ENCODE measurements at regions not wholly inside any gene's neighbourhood (a gene's known extent, or its start where the extent isn't known, plus 50 kb on each side); places are given as distances from the start of the nearest gene placed in this dataset.
"Not testable (repeated sequence)": the region's sequence is repeated elsewhere in the genome, so short reads cannot be mapped to it uniquely, and the experiment has no call there.

- no peaks in the 10 kb centered on the region for H3K4me1 ChIP-seq (ENCODE audit: control insufficient read depth in 2 of 2, insufficient read depth in 2 of 2, low read length in 2 of 2)
- ChIA-PET POLR2A (no interaction called here), CTCF (no interaction called here)
- Mint-ChIP-seq H3K27ac (no peak overlapping the region), H3K4me1 (no peaks in the 10 kb centered on the region), H3K4me3 (no peak overlapping the region), H3K36me3 (no peaks in the 10 kb centered on the region), H3K9me3 (no peaks in the 10 kb centered on the region), H3K27me3 (peaks cover 0 to 7% (median 3%) of the 10 kb centered on the region in 5 donors)
- H3K9me3 ChIP-seq (ENCODE audit: control insufficient read depth in 2 of 3, low read length in 3 of 3) = no peaks in the 10 kb centered on the region
- no peaks in the 10 kb centered on the region for H3K27me3 ChIP-seq (ENCODE audit: control insufficient read depth in 2 of 2, insufficient read depth in 2 of 2, low read length in 2 of 2)
- no peak overlapping the region for H3K27ac ChIP-seq (ENCODE audit: low read depth, low read length)
- intact Hi-C loops (cut with micrococcal nuclease) = no loop called here
- DNase-seq = no peak
- no peaks in the 10 kb centered on the region for H3K36me3 ChIP-seq (ENCODE audit: control insufficient read depth in 2 of 3, insufficient read depth in 3 of 3, low read length in 3 of 3)
- ATAC-seq = no peak
- H3K4me3 ChIP-seq (ENCODE audit: low read length) = no peak overlapping the region
Measured at GRCh38 chr13:72562686-72563085, 164.7 kb downstream of the MZT1 start.

GRCh38 chr13:72561791-72562190, 165.6 kb downstream of the MZT1 start:
- CTCF ChIA-PET = no interaction called here
- H3K4me1 Mint-ChIP-seq = no peaks in the 10 kb centered on the region
- no peak for ATAC-seq
- H3K27me3 Mint-ChIP-seq = no peaks in the 10 kb centered on the region
- H3K36me3 Mint-ChIP-seq = no peaks in the 10 kb centered on the region
- POLR2A ChIA-PET = no interaction called here
- H3K4me3 Mint-ChIP-seq = no peak overlapping the region
- no peak overlapping the region for H3K27ac Mint-ChIP-seq
- no peak overlapping the region for H3K27ac ChIP-seq (ENCODE audit: low read depth, low read length)
- H3K9me3 ChIP-seq (ENCODE audit: control insufficient read depth in 2 of 3, low read length in 3 of 3) = no peaks in the 10 kb centered on the region
- no peaks in the 10 kb centered on the region for H3K36me3 ChIP-seq (ENCODE audit: control insufficient read depth in 2 of 3, insufficient read depth in 3 of 3, low read length in 3 of 3)
- intact Hi-C loops (cut with micrococcal nuclease) = no loop called here
- no peak for DNase-seq
- no peaks in the 10 kb centered on the region for H3K9me3 Mint-ChIP-seq
- H3K27me3 ChIP-seq (ENCODE audit: control insufficient read depth in 2 of 2, insufficient read depth in 2 of 2, low read length in 2 of 2) = no peaks in the 10 kb centered on the region
- no peak overlapping the region for H3K4me3 ChIP-seq (ENCODE audit: low read length)
- no peaks in the 10 kb centered on the region for H3K4me1 ChIP-seq (ENCODE audit: control insufficient read depth in 2 of 2, insufficient read depth in 2 of 2, low read length in 2 of 2)

GRCh38 chr13:72559716-72560115, 167.7 kb downstream of the MZT1 start:
- Mint-ChIP-seq H3K4me3 (no peak overlapping the region), H3K9me3 (no peaks in the 10 kb centered on the region), H3K27me3 (no peaks in the 10 kb centered on the region), H3K4me1 (no peaks in the 10 kb centered on the region), H3K27ac (no peak overlapping the region), H3K36me3 (no peaks in the 10 kb centered on the region)
- DNase-seq = no peak
- ATAC-seq = no peak
- CTCF ChIA-PET = interaction anchor here (0.6 kb wide), 1 partner anchor 106 kb away, joined by 4 read pairs; no protein-coding TSS in a partner anchor
- Histone ChIP-seq H3K4me3 (ENCODE audit: low read length) (no peak overlapping the region), H3K9me3 (ENCODE audit: control insufficient read depth in 2 of 3, low read length in 3 of 3) (no peaks in the 10 kb centered on the region), H3K27me3 (ENCODE audit: control insufficient read depth in 2 of 2, insufficient read depth in 2 of 2, low read length in 2 of 2) (no peaks in the 10 kb centered on the region), H3K27ac (ENCODE audit: low read depth, low read length) (no peak overlapping the region), H3K4me1 (ENCODE audit: control insufficient read depth in 2 of 2, insufficient read depth in 2 of 2, low read length in 2 of 2) (no peaks in the 10 kb centered on the region), H3K36me3 (ENCODE audit: control insufficient read depth in 2 of 3, insufficient read depth in 3 of 3, low read length in 3 of 3) (no peaks in the 10 kb centered on the region)
- intact Hi-C loops (cut with micrococcal nuclease) = no loop called here
- POLR2A ChIA-PET = no interaction called here

GRCh38 chr13:72556945-72557344, 170.5 kb downstream of the MZT1 start:
- no peak overlapping the region for H3K4me3 Mint-ChIP-seq
- H3K4me1 Mint-ChIP-seq = no peaks in the 10 kb centered on the region
- ChIA-PET CTCF (no interaction called here), POLR2A (no interaction called here)
- peaks cover 0 to 9% (median 3%) of the 10 kb centered on the region in 5 donors for H3K27me3 Mint-ChIP-seq
- DNase-seq (no peak), ATAC-seq (no peak)
- Histone ChIP-seq H3K9me3 (ENCODE audit: control insufficient read depth in 2 of 3, low read length in 3 of 3) (no peaks in the 10 kb centered on the region), H3K4me3 (ENCODE audit: low read length) (no peak overlapping the region), H3K36me3 (ENCODE audit: control insufficient read depth in 2 of 3, insufficient read depth in 3 of 3, low read length in 3 of 3) (no peaks in the 10 kb centered on the region), H3K27ac (ENCODE audit: low read depth, low read length) (no peak overlapping the region), H3K27me3 (ENCODE audit: control insufficient read depth in 2 of 2, insufficient read depth in 2 of 2, low read length in 2 of 2) (no peaks in the 10 kb centered on the region), H3K4me1 (ENCODE audit: control insufficient read depth in 2 of 2, insufficient read depth in 2 of 2, low read length in 2 of 2) (no peaks in the 10 kb centered on the region)
- intact Hi-C loops (cut with micrococcal nuclease) = no loop called here
- H3K36me3 Mint-ChIP-seq = no peaks in the 10 kb centered on the region
- H3K27ac Mint-ChIP-seq = no peak overlapping the region
- H3K9me3 Mint-ChIP-seq = no peaks in the 10 kb centered on the region

- H3K4me3 Mint-ChIP-seq = no peak overlapping the region
- Histone ChIP-seq H3K4me1 (ENCODE audit: control insufficient read depth in 2 of 2, insufficient read depth in 2 of 2, low read length in 2 of 2) (no peaks in the 10 kb centered on the region), H3K9me3 (ENCODE audit: control insufficient read depth in 2 of 3, low read length in 3 of 3) (no peaks in the 10 kb centered on the region), H3K36me3 (ENCODE audit: control insufficient read depth in 2 of 3, insufficient read depth in 3 of 3, low read length in 3 of 3) (no peaks in the 10 kb centered on the region), H3K27me3 (ENCODE audit: control insufficient read depth in 2 of 2, insufficient read depth in 2 of 2, low read length in 2 of 2) (no peaks in the 10 kb centered on the region), H3K27ac (ENCODE audit: low read depth, low read length) (no peak overlapping the region), H3K4me3 (ENCODE audit: low read length) (no peak overlapping the region)
- H3K4me1 Mint-ChIP-seq = no peaks in the 10 kb centered on the region
- no peaks in the 10 kb centered on the region for H3K36me3 Mint-ChIP-seq
- intact Hi-C loops (cut with micrococcal nuclease) = no loop called here
- peaks cover 0 to 10% (median 9%) of the 10 kb centered on the region in 5 donors for H3K27me3 Mint-ChIP-seq
- CTCF ChIA-PET = no interaction called here
- ATAC-seq (no peak), DNase-seq (no peak)
- H3K9me3 Mint-ChIP-seq = no peaks in the 10 kb centered on the region
- H3K27ac Mint-ChIP-seq = no peak overlapping the region
- POLR2A ChIA-PET = no interaction called here
Measured at GRCh38 chr13:72555601-72556000, 171.8 kb downstream of the MZT1 start.

GRCh38 chr13:72552731-72553130, 174.7 kb downstream of the MZT1 start:
- Mint-ChIP-seq H3K36me3 (no peaks in the 10 kb centered on the region), H3K4me3 (no peak overlapping the region)
- POLR2A ChIA-PET = no interaction called here

GRCh38 chr13:72545895-72546294, 181.5 kb downstream of the MZT1 start:
- H3K9me3 Mint-ChIP-seq; H3K36me3 Mint-ChIP-seq; H3K4me1 Mint-ChIP-seq; DNase-seq; POLR2A ChIA-PET; H3K4me1 ChIP-seq (ENCODE audit: control insufficient read depth in 2 of 2, insufficient read depth in 2 of 2, low read length in 2 of 2); H3K27me3 ChIP-seq (ENCODE audit: control insufficient read depth in 2 of 2, insufficient read depth in 2 of 2, low read length in 2 of 2); ATAC-seq; H3K36me3 ChIP-seq (ENCODE audit: control insufficient read depth in 2 of 3, insufficient read depth in 3 of 3, low read length in 3 of 3); H3K27ac ChIP-seq (ENCODE audit: low read depth, low read length); CTCF ChIA-PET; H3K4me3 ChIP-seq (ENCODE audit: low read length); H3K27ac Mint-ChIP-seq; H3K4me3 Mint-ChIP-seq; H3K9me3 ChIP-seq (ENCODE audit: control insufficient read depth in 2 of 3, low read length in 3 of 3); intact Hi-C loops (cut with micrococcal nuclease): not testable (repeated sequence)
- H3K27me3 Mint-ChIP-seq = peaks cover 0 to 20% (median 3%) of the 10 kb centered on the region in 5 donors

More at GRCh38 chr13:72552731-72553130, 174.7 kb downstream of the MZT1 start:
- CTCF ChIA-PET = no interaction called here
- H3K27ac ChIP-seq (ENCODE audit: low read depth, low read length) = no peak overlapping the region
- Mint-ChIP-seq H3K27me3 (peaks cover 0 to 14% (median 9%) of the 10 kb centered on the region in 5 donors), H3K4me1 (no peaks in the 10 kb centered on the region), H3K27ac (no peak overlapping the region), H3K9me3 (no peaks in the 10 kb centered on the region)
- H3K27me3 ChIP-seq (ENCODE audit: control insufficient read depth in 2 of 2, insufficient read depth in 2 of 2, low read length in 2 of 2) = no peaks in the 10 kb centered on the region
- no peak for ATAC-seq
- H3K4me3 ChIP-seq (ENCODE audit: low read length) = no peak overlapping the region
- intact Hi-C loops (cut with micrococcal nuclease) = no loop called here
- H3K9me3 ChIP-seq (ENCODE audit: control insufficient read depth in 2 of 3, low read length in 3 of 3) = no peaks in the 10 kb centered on the region
- no peaks in the 10 kb centered on the region for H3K4me1 ChIP-seq (ENCODE audit: control insufficient read depth in 2 of 2, insufficient read depth in 2 of 2, low read length in 2 of 2)
- DNase-seq = no peak
- no peaks in the 10 kb centered on the region for H3K36me3 ChIP-seq (ENCODE audit: control insufficient read depth in 2 of 3, insufficient read depth in 3 of 3, low read length in 3 of 3)

All from naive thymus-derived CD4-positive, alpha-beta T cell (primary cell).